ENCODE measurements at regions not wholly inside any gene's neighbourhood (a gene's known extent, or its start where the extent isn't known, plus 50 kb on each side); places are given as distances from the start of the nearest gene placed in this dataset.

DNA sequence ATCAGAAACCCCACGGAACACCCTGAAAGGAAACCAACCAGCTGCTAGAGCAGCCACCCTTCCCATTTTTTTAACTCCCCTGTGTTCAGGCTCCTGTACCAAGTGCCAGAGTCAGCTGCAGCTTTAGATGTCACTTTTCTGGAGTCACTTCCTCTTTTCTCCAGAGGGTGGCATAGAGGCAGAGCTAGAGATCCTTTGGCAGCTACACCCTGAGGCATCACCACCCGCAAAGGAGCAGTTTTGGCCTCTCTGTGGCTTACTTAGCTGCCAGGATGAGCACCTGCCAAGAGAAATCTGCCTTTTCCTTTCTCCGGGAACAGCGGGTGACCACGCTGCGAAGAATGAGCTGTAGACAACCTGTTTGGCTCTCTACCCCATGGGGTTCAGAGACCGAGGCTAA, 58.0 kb upstream of the CHRDL1 start:
- DNase-seq (ENCODE audit: low spot score): no peak

DNA sequence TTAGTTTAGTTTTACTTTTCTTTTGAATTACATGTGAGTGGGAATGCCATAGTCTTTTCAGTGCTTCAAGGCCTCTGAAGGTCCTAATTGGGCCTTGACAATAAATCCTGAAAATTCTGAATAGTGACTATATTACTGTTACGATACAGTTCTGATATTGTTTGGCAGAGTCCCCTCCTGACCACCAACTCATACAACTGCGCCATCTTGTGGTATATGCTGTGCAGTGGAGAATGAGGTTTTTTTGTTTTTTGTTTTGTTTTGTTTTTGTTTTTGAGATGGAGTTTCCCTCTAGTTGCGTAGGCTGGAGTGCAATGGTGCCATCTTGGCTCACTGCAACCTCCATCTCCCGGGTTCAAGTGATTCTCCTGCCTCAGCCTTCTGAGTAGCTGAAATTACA, 56.6 kb upstream of the CHRDL1 start:
- DNase-seq (ENCODE audit: low spot score): peak; percentile 1

DNA sequence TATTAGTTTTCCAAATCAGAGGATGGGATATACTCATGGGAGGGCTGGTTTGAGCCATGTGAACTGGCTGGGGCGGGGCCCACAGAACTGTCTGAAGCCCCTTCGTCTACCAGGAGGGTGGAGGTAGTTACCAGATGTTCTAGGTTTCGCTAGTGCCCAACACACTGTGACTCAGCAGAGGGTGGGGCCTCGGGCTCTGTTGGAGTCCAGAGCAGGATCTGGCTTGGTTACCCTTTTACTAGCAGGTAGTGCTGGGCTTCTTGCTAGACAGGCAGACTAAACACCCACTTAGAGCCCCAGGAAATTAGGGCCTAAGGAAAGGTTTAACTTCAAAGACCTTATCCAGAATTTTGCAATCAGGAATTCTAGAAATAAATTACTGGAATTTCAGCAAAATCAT, 56.2 kb upstream of the CHRDL1 start:
- no peak for DNase-seq (ENCODE audit: low spot score)

DNA sequence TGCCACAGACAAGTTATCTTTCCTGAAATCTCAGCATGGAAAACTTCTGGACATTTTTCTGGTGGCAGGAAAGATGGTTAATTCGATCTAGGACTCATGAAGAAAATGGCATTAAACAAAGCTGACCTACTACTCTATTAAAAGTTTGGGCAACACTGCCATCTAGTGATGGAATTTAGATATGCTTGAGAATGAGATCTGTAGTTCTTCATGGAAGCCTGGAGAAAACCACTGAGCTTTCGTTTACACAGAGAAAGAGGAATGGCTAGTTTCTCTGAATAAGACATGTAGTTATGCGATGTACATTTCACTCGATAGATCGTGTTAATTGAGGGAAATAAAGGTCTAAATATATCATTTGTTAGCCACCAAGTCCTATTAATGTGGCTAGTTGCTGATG, 51.7 kb upstream of the CHRDL1 start:
- DNase-seq (ENCODE audit: low spot score): peak; percentile 43

DNA sequence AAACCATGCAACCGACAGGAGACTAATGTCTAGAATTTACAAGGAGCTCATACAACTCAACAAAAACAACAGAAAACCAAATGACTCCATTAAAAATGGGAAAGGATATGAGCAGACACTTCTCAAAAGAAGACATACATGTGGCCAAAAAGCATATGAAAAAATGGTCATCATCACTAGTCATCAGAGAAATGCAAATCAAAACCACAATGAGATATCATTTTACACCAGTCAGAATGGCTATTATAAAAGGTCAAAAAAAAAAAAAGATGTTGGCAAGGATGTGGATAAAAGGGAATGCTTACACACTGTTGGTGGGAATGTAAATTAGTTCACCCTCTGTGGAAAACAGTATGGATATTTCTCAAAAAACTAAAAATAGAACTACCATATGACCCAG, 50.5 kb upstream of the CHRDL1 start:
- DNase-seq (ENCODE audit: low spot score): no peak
